Transverse colon (tissue), 3 donors: ENCODE measurements at regions not wholly inside any gene's neighbourhood (a gene's known extent, or its start where the extent isn't known, plus 50 kb on each side); places are given as distances from the start of the nearest gene placed in this dataset.

Source experiments
- POLR2A ChIP-seq: fragments of 450-650 bp; IDR thresholded peaks from one replicate; pipeline ENCODE4 v1.6.1; 2016; ENCODE audit warnings: antibody characterized with exemption, mild to moderate bottlenecking, moderate library complexity
- TF ChIP-seq, protein P1 (sequence below), 5 experiments: fragments of 200-600 bp in 3 of 5; fragments of 450-650 bp in 2 of 5; sonication (generic) in 3 of 5; IDR thresholded peaks; 1 replicate in 2 of 5; 2 replicates in 3 of 5; pipeline ENCODE4 v1.5.1; 2016 to 2017; ENCODE audit warnings: antibody characterized with exemption in 5 of 5, inconsistent platforms in 3 of 5, mild to moderate bottlenecking in 2 of 5, moderate library complexity in 1 of 5

DNA sequence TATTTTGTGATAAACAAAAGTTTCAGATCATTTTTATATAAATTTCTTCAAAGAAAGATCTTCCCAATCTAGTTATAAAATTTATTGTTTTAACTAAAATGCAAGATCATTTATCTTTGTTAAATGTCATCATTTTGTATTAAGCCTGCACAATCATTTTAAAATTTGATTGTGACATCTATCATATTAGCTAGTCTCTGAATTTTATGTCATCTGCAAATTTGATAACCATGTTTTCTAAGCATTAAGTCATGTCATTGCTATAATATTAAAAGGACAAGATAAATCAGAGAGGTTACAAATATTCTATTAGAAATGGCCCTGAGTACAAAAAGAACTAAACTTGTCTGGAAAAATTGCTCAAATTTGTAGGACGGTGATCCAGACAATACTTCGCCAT, 175.9 kb downstream of the PTN start:
- TF ChIP-seq, protein P1, sequence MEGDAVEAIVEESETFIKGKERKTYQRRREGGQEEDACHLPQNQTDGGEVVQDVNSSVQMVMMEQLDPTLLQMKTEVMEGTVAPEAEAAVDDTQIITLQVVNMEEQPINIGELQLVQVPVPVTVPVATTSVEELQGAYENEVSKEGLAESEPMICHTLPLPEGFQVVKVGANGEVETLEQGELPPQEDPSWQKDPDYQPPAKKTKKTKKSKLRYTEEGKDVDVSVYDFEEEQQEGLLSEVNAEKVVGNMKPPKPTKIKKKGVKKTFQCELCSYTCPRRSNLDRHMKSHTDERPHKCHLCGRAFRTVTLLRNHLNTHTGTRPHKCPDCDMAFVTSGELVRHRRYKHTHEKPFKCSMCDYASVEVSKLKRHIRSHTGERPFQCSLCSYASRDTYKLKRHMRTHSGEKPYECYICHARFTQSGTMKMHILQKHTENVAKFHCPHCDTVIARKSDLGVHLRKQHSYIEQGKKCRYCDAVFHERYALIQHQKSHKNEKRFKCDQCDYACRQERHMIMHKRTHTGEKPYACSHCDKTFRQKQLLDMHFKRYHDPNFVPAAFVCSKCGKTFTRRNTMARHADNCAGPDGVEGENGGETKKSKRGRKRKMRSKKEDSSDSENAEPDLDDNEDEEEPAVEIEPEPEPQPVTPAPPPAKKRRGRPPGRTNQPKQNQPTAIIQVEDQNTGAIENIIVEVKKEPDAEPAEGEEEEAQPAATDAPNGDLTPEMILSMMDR (IDR thresholded peaks at IDR 0.05) = no peak
- no peak for TF ChIP-seq POLR2A
